ENCODE measurements at regions not wholly inside any gene's neighbourhood (a gene's known extent, or its start where the extent isn't known, plus 50 kb on each side); places are given as distances from the start of the nearest gene placed in this dataset.
"Not testable (repeated sequence)": the region's sequence is repeated elsewhere in the genome, so short reads cannot be mapped to it uniquely, and the experiment has no call there.

- no peak for DNase-seq
Observed at GRCh38 chr2:6196449-6196848, 504.3 kb downstream of the SOX11 start.

GRCh38 chr2:6198370-6198919 lies 506.3 kb downstream of the SOX11 start:
- not testable (repeated sequence) for DNase-seq

GRCh38 chr2:6202756-6203155 lies 510.6 kb downstream of the SOX11 start:
- no peak for DNase-seq

- no peak for DNase-seq
Observed at GRCh38 chr2:6203291-6203959, 511.2 kb downstream of the SOX11 start.

GRCh38 chr2:6206882-6207281 lies 514.7 kb downstream of the SOX11 start:
- no peak for DNase-seq

- DNase-seq: no peak
Observed at GRCh38 chr2:6211236-6211635, 519.1 kb downstream of the SOX11 start.

GRCh38 chr2:6212491-6212890 lies 520.3 kb downstream of the SOX11 start:
- DNase-seq: no peak

- DNase-seq: no peak
Observed at GRCh38 chr2:6213056-6213780, 521.0 kb downstream of the SOX11 start.

- no peak for DNase-seq
Observed at GRCh38 chr2:6214471-6214870, 522.3 kb downstream of the SOX11 start.

GRCh38 chr2:6215053-6215452 lies 522.9 kb downstream of the SOX11 start:
- no peak for DNase-seq

- no peak for DNase-seq
Observed at GRCh38 chr2:6216234-6216633, 524.0 kb downstream of the SOX11 start.

GRCh38 chr2:6218926-6219325 lies 526.7 kb downstream of the SOX11 start:
- DNase-seq: no peak

- no peak for DNase-seq
Observed at GRCh38 chr2:6219906-6220305, 527.7 kb downstream of the SOX11 start.

GRCh38 chr2:6222296-6222695 lies 530.1 kb downstream of the SOX11 start:
- no peak for DNase-seq

GRCh38 chr2:6224267-6224666 lies 532.1 kb downstream of the SOX11 start:
- no peak for DNase-seq

GRCh38 chr2:6228251-6228650 lies 536.1 kb downstream of the SOX11 start:
- no peak for DNase-seq

GRCh38 chr2:6231166-6231565 lies 539.0 kb downstream of the SOX11 start:
- DNase-seq: no peak

- DNase-seq: no peak
Observed at GRCh38 chr2:6233993-6234392, 541.8 kb downstream of the SOX11 start.

- DNase-seq: no peak
Observed at GRCh38 chr2:6234702-6235101, 542.5 kb downstream of the SOX11 start.

GRCh38 chr2:6236317-6236716 lies 544.1 kb downstream of the SOX11 start:
- DNase-seq: no peak

GRCh38 chr2:6237039-6237660 lies 545.0 kb downstream of the SOX11 start:
- no peak for DNase-seq

- DNase-seq: no peak
Observed at GRCh38 chr2:6249557-6249956, 557.4 kb downstream of the SOX11 start.

Measured in anterior cingulate cortex (tissue), 58 donors.